Fibroblast of skin of left biceps (primary cell): ENCODE measurements at regions not wholly inside any gene's neighbourhood (a gene's known extent, or its start where the extent isn't known, plus 50 kb on each side); places are given as distances from the start of the nearest gene placed in this dataset.
"Not testable (repeated sequence)": the region's sequence is repeated elsewhere in the genome, so short reads cannot be mapped to it uniquely, and the experiment has no call there.

Source experiments
- DNase-seq, 2 experiments: peaks; one replicate each; pipeline ENCODE4 v3.0.0-alpha.2; 2013; ENCODE audit warnings: low read depth in 2 of 2

- no peak for DNase-seq
Measured at GRCh38 chr2:182636699-182637098, 79.4 kb upstream of the DNAJC10 start.

DNA sequence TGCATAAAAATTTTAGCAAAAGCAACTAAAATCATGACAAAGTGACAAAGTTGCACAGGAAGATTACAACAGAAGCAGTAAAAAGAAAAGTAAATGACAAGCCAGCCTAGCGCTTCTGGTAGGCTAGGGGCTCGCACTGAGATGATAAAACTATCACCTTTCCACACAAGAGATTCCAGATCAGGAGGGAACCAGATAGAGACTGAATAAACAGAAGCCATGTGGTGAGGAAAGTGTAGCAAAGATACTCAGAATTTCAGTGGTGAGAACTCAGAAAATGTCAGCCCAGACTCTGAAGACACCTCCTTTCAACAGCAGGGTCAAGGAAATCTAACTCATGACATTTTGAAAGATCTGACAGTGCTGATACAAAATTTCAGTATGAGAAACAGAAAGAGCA, 77.4 kb upstream of the DNAJC10 start:
- DNase-seq: no peak

GRCh38 chr2:182639971-182640370, 76.1 kb upstream of the DNAJC10 start:
- no peak for DNase-seq

DNA sequence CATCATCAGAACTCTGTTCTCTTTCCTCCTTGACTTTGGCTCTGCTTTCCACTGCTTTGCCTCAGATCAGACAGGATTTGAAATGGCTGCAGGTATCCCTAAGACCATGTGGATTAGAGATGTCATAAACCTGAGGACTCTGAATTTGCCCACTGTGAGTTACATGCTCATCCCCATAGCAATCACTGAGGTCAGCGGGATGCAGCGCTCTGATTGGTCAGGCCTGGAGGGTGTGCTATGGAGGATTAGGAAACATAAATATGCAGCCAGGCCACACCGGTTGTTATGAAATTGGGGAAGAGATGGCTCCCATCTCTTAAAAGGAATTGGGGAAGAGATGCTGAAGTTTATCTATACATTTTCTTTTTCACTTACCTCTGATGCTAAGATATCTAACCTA, 73.7 kb upstream of the DNAJC10 start:
- no peak for DNase-seq

GRCh38 chr2:182646763-182647498, 69.1 kb upstream of the DNAJC10 start:
- DNase-seq: no peak

DNA sequence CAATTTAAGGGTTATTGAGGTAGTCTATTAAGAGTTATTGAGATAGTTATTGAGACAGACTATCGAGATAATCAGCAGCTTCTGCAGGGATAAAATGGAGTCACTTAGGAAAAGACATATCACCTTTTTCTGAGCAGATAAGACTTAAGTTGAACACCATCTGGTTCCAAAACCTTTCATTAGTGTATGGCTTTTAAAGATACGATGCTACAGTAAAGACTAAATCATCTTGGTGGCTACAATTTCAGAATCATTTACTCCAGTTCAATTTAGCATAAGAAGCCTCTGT, 68.6 kb upstream of the DNAJC10 start:
- DNase-seq: no peak

GRCh38 chr2:182649316-182649715, 66.7 kb upstream of the DNAJC10 start:
- no peak for DNase-seq

DNA sequence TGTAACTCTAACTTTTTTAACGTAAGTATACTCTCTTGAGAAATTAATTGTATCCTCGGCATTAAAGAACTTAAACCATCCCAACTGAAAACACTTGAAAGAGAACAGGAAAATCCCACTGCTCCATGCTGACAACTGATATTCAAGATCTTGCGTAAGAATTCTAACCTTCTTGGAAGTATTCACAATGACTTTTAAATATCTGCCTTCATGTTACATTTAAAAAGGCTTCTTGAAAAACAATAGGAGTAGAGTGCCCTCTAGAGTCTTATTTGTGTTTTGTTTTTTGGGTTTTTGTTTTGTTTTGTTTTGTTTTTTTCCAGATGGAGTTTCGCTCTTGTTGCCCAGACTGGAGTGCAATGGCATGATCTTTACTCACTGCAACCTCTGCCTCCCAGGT, 65.4 kb upstream of the DNAJC10 start:
- DNase-seq: peak; percentile 34 to 35

DNA sequence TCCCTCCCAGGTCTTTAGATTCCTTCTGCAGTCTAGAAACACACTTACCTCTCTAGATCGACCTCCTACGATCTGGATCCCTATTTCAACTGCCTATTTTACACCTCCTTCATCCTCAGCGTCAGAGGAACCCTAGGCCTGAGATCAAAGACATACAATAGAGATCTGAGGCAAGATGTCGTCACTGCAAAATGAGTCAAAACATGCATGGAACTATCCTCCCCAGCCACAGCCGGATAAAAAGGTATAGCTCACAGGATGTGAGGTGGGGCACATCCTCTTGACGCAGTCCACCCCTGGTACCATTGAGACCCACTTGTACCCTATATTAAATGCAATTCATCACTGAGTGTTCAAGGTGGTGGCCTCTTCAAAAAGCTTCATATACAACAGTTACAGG, 63.7 kb upstream of the DNAJC10 start:
- no peak for DNase-seq

DNA sequence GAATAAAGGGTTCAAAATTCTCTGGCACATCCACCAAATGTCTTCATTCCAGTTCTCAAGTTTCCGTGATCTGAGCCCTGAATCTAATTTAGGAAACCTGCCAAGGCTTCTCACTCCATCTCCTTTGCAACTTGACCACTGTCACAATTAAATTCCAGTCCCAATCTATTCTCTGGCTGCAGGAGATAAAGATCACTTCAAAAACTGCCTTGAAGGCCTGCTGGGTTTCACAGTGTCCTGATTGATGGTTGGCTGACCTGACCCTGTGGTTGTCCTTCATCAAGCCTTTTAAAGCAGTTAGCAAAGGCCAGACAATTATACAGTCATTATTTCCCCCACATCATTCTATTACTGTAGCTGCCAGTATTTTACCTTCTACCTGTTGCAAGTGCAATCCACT, 60.3 kb upstream of the DNAJC10 start:
- DNase-seq: no peak

GRCh38 chr2:182664212-182664611, 51.8 kb upstream of the DNAJC10 start:
- DNase-seq: no peak

DNA sequence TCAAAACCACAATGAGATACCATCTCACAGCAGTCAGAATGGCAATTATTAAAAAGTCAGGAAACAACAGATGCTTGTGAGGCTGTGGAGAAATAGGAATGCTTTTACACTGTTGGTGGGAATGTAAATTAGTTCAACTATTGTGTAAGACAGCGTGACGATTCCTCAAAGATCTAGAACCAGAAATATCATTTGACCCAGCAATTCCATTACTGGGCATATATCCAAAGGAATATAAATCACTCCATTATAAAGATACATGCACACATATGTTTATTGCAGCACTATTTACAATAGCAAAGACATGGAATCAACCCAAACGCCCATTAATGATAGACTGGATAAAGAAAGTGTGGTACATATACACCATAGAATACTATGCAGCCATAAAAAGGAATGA, 50.6 kb upstream of the DNAJC10 start:
- DNase-seq: not testable (repeated sequence)
